ENCODE measurements at regions not wholly inside any gene's neighbourhood (a gene's known extent, or its start where the extent isn't known, plus 50 kb on each side); places are given as distances from the start of the nearest gene placed in this dataset.

- TF ChIP-seq, protein P1, sequence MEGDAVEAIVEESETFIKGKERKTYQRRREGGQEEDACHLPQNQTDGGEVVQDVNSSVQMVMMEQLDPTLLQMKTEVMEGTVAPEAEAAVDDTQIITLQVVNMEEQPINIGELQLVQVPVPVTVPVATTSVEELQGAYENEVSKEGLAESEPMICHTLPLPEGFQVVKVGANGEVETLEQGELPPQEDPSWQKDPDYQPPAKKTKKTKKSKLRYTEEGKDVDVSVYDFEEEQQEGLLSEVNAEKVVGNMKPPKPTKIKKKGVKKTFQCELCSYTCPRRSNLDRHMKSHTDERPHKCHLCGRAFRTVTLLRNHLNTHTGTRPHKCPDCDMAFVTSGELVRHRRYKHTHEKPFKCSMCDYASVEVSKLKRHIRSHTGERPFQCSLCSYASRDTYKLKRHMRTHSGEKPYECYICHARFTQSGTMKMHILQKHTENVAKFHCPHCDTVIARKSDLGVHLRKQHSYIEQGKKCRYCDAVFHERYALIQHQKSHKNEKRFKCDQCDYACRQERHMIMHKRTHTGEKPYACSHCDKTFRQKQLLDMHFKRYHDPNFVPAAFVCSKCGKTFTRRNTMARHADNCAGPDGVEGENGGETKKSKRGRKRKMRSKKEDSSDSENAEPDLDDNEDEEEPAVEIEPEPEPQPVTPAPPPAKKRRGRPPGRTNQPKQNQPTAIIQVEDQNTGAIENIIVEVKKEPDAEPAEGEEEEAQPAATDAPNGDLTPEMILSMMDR (conservative IDR thresholded peaks at IDR 0.05; ENCODE audit: low read depth, low read length) = no peak
- no peak overlapping the region for H3K4me3 ChIP-seq (ENCODE audit: low read depth, low read length)
- DNase-seq (ENCODE audit: low read depth) = no peak
Measured at GRCh38 chr6:90719321-90720195, 132.7 kb upstream of the MAP3K7 start.

GRCh38 chr6:90716376-90716775 is 129.5 kb upstream of the MAP3K7 start:
- TF ChIP-seq, protein P1 (conservative IDR thresholded peaks at IDR 0.05; ENCODE audit: low read depth, low read length) = no peak
- no peak overlapping the region for H3K4me3 ChIP-seq (ENCODE audit: low read depth, low read length)
- DNase-seq (ENCODE audit: low read depth) = no peak

GRCh38 chr6:90715093-90715655 is 128.3 kb upstream of the MAP3K7 start:
- no peak overlapping the region for H3K4me3 ChIP-seq (ENCODE audit: low read depth, low read length)
- TF ChIP-seq, protein P1 (conservative IDR thresholded peaks at IDR 0.05; ENCODE audit: low read depth, low read length) = no peak
- no peak for DNase-seq (ENCODE audit: low read depth)

- H3K4me3 ChIP-seq (ENCODE audit: low read depth, low read length) = no peak overlapping the region
- no peak for DNase-seq (ENCODE audit: low read depth)
- TF ChIP-seq, protein P1 (conservative IDR thresholded peaks at IDR 0.05; ENCODE audit: low read depth, low read length) = no peak
Measured at GRCh38 chr6:90714319-90714718, 127.4 kb upstream of the MAP3K7 start.

GRCh38 chr6:90712114-90712513 is 125.2 kb upstream of the MAP3K7 start:
- H3K4me3 ChIP-seq (ENCODE audit: low read depth, low read length) = no peak overlapping the region
- DNase-seq (ENCODE audit: low read depth) = no peak
- TF ChIP-seq, protein P1 (conservative IDR thresholded peaks at IDR 0.05; ENCODE audit: low read depth, low read length) = no peak

DNA sequence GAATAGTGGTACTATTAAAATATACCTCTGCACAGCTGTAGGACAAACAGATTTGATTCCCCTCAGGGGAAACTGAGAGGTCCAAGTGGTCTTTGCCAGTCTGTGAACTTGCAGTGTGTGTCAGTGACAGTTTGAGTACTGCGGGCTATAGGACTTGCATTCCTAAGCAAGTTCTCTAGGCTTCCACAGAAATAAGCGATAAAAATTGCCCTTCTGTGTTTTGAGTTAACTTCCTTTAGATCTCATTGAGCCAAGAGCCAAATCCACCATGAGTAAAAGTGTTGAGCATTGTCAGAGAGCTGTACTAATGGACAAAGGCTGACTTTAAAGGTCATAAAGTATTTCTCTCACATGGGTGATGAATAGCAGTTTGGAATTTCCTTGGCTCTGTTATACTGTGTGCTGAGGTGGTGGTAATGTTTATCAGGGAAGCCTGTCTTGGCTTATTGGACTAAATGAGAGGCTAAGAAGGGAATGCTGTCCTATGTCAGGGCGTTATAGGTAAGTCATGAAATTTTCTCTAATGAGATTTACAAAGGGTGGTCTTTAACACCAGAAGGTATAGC is 122.6 kb upstream of the MAP3K7 start:
- no peak for DNase-seq (ENCODE audit: low read depth)

More for the DNA sequence above, 122.6 kb upstream of the MAP3K7 start:
- H3K4me3 ChIP-seq (ENCODE audit: low read depth, low read length) = no peak overlapping the region
- TF ChIP-seq, protein P1 (conservative IDR thresholded peaks at IDR 0.05; ENCODE audit: low read depth, low read length) = no peak

Data from epithelial cell of proximal tubule (primary cell).